ENCODE measurements at regions not wholly inside any gene's neighbourhood (a gene's known extent, or its start where the extent isn't known, plus 50 kb on each side); places are given as distances from the start of the nearest gene placed in this dataset.
"Not testable (repeated sequence)": the region's sequence is repeated elsewhere in the genome, so short reads cannot be mapped to it uniquely, and the experiment has no call there.

DNA sequence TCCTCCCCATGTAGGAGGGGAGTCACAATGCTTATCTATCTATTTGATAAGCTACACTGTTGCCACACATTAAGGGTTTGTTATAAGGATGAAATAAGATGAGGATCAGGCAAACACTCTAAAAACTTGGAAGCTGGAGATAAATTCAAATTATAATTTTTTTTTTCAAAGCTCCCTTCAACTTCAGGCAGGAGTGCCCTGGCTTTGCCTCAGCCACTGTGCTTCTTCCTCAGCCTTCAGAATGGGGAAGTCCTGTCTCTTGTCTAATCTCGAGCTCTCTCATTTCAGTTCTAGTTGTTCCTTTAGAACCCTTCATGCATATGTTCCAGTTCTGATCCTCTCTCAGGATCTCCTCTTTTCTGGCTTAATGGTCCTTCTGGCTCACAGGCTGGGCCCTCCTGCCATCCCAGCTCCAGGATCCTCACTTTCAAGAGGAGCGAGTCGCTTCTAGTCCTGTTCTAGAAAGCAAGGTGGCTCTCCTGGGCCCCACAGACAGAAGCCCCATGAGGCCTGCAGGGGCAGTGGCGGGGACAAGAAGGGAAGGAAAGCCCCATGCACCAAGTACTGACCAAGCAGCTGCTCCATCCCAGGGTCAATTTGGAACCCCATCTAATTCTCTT lies 164.3 kb downstream of the VEGFA start:
- no peak for DNase-seq

DNA sequence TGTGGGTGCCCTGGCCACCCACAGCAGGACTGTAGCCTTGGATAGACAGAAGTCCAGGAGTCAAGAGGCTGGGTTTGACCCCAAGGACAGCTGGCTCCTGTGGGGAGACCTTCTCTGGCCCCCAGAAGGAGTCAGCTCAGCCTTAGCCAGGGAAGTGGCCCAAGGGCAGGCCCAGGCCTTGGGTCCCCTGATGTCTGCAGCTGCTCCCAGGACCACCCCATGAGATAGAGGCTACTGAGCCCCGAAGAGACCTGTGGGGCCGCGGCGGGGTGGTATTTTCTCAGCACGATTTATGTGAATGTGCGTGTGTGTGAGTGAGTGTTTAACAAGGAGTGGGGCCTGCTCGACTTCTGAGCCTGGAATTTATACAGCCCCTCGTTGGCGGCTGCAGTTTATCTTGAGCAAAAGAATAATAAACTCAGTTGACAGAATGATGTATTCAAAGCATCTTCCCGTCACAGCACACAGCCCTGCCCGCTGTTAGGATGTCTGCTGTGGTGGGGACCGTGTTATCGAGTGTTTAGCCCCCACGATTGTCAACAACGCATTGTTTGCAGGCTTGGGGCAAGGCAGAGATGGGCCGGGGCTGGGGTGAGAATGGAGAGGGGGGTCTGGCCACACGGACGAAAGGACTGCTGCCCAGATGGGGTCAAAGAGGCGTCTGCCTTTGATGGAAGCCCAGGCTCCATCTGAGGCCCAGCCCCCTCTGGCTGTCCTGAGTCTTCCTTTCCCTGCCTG lies 163.3 kb downstream of the VEGFA start:
- DNase-seq = no peak

DNA sequence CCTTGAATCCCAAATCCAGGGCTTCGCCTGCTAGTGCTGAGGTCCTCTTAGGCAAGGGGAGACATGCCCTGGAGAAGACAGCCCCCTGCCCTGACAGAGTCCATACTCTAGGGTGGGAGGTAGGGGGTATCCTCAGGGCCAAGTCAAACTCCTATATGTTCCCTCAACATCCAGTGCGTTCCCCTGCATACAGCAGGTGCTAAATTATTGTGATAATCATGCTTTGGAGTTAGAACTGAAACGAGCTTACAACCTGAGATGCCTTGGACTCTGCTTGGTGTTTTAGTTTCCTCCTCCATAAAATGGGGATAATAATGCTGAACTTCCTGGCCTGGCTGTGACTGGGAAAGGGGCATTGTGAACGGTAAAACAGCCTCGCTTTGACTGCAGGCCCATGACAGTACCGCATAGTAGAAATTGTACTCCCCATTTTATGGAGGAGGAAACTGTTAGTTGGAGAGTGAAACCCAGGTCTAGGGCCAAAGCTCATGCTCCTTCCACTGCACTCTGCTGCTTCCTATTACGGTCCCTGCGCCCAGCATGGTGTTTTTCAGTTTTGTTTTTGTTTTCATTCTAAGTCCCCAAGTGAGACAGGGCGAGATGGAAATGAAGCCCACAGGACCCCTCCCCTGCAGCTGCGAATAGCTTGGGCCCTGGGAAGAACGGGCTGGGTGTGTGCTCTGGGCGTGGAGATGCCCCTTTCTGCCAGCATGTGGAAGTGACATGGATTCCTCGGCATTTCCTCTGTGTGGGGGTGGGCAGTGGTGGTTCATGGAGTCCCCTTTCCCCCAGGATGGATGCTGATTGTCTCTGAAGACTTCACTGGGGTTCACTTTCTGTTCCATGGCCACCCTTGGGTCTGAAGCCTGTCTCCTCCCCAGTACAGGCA lies 162.5 kb downstream of the VEGFA start:
- no peak for DNase-seq

- no peak for DNase-seq
Measured at GRCh38 chr6:43931201-43931600, 161.2 kb downstream of the VEGFA start.

DNA sequence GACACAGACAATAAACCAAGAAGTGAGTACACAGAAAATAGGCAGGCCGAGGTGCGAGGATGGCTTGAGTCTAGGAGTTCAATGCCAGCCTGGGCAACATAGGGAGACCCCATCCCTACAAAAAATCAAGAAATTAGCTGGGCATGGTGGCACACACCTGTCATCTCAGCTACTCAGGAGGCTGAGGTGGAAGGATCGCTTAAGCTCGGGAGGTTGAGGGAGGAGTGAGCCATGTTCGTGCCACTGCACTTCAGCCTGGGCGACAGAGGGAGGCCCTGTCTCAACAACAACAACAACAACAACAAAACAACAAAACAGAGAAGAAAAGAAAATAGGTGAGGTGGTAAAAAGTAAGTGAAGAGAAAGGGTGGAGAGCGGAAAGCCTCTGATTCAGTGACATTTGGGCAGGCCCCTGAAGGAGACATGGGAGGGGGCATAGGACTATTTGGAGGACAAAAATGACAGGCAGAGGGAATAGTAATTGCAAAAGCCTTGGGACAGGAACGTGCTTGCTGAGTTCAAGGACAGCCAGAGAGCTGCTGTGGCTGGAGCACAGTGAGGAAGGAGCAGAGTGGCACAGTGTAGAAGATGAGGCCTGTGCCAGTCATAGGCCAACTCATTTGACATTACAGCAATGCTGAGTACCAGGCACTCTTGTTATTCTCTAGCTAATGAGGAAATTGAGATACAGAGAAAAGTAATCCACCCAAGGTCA lies 160.6 kb downstream of the VEGFA start:
- DNase-seq = no peak

DNA sequence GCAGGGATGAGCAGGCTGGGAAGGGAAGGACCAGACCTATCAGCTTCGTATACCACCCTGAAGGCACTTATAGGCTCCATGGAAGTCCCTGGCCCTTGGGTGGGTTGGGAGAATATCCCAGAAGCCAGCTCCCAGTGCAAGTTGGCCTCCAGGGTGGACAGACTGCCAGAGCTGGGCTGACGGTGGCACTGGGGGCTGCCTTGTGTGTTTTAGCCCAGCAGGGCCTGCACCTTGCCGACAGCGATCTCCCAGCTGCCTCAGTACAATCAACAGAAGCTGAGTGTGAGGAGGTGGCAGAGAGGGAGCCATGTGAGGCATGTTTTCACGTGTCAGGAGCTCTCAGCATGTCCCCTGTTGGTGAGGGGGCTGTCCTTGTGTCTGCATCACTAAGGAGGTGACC lies 159.5 kb downstream of the VEGFA start:
- DNase-seq = no peak

DNA sequence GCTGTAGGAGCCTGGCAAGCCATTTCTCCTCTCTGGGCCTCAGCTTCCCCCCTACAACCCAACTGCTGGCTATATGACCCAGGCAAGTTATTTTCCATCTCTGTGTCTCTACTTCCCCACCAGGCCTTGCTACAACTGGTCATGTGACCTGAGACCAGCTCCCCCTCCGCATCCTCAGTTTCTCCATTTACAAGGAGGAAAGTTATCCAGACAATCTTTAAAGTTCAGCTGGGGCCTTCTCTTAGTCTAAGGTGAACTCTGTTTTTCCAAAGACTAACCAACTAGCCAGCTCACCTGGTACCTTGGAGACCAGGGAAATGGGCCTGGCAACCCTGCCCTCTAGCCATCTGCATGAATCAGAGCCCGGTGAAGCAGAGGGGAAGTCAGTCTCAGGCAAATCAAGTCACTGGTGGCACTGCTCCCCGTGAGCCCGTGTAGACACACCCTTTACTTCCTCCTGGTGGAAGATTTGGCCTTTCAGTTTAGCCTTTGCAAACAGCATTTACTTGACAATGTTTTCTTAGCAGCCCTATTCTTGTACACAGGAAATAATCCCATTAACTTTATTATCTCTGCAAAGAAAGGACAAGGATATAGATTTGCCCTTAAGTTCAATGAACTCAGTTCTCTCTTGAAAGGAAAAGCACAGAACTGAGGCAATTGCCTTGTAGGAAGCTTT lies 157.7 kb downstream of the VEGFA start:
- no peak for DNase-seq

- DNase-seq = no peak
Measured at GRCh38 chr6:43926634-43927531, 156.9 kb downstream of the VEGFA start.

DNA sequence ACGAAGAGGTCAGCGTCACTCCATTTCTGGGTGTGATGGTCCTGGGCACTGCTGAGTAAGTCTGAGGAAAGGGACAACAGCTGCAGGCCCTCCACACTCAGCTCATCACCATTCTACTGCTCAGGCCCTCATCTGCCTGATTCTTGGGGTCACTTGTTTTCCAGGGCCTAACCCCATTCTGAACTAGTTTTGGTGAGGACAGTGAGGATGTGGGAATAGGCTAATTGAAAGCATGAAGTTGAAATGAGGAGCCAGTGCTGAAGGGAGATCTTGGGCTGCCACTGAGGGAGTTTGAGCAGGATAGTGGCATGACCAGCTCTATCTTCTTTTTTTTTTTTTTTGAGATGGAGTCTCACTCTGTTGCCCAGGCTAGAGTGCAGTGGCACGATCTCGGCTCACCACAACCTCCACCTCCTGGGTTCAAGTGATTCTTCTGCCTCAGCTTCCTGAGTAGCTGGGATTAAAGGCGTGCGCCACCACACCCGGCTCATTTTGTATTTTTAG lies 155.7 kb downstream of the VEGFA start:
- not testable (repeated sequence) for DNase-seq

GRCh38 chr6:43924222-43924702 lies 154.3 kb downstream of the VEGFA start:
- no peak for DNase-seq

DNA sequence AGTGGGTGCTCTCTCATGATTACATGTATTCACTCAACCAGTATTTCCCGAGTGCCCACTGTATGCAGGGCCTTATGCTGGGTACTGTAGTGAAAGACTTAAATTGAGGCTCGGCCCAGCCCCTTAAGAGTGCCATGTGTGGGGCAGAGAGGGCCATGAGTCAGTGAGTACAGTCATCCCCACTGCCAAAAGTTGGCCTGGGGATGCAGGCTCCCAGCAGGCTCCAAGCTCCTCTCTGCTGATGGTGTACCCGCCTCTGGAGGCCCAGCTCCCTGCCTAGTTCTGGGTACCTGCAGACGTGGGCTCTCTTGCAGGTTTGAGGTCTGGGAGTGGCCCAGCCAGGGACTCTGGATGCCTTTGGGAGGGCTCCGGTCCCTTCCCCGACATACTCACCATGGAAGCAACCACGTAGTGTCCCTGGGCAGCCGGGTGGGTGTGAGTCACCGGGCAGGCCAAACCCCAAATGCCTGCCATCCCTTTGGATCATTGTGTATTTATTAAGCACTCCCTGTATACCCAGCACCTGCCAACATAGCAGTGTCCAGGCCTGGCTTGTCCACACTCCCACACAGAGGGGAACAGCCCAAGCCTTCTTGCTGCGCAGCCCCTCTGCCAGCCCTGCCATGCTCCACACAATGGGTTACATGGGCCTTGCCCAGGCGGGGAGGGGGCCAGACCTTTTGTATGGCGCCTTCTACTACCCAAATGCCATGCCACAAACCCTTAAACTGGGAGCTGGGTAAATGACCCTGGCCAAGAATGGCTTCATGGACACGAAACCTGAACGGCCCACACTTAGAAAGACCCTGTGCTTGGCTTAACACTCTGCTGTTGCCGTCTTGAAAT lies 153.6 kb downstream of the VEGFA start:
- DNase-seq = no peak

GRCh38 chr6:43922426-43923375 lies 152.7 kb downstream of the VEGFA start:
- no peak for DNase-seq

DNA sequence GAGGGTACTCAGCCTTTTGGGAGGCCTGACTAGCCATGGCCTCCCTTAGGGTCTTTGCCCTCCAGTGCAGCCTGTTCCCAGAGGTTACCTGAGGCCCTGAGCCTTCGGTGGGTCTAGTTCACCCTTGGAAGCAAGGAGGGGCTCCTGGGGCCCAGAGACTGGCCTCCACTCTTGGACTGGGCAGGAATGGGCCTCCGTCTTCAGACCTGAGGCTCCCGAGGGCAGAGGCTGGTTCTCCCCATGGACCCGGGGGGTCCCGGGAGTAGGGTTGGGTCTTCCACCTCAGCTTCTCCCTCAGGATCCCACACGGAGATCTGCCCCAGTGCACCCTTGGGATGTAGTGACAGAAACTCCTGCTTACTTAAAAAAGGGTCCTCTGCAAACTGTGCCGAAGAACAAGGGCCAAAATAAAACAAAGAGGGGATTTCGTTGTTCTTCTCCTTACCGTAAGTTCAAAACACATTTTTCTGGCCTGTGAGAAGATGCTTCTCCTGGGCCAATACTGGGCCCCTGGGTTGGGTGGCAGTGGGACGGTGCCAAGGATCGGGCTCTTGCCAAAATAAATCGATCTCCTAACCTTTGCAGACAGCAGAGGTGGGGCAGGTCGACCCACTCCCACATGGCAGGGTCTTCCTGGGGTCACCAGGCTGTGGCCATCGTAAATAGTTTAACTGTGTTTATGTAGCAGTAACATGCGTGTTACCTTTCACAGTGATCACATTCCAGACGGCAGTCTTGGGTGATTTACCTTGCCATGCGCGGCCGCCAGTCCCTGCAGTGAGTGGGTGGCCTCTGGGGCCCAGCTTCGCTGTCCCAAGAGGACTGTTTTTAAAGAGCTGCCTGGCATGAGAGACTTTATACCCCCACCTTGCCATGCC lies 151.8 kb downstream of the VEGFA start:
- no peak for DNase-seq

- DNase-seq = no peak
Measured at GRCh38 chr6:43921039-43921438, 151.0 kb downstream of the VEGFA start.

GRCh38 chr6:43919774-43920173 lies 149.8 kb downstream of the VEGFA start:
- no peak for DNase-seq

GRCh38 chr6:43917878-43918382 lies 147.9 kb downstream of the VEGFA start:
- no peak for DNase-seq
